ENCODE measurements at regions not wholly inside any gene's neighbourhood (a gene's known extent, or its start where the extent isn't known, plus 50 kb on each side); places are given as distances from the start of the nearest gene placed in this dataset.
"Not testable (repeated sequence)": the region's sequence is repeated elsewhere in the genome, so short reads cannot be mapped to it uniquely, and the experiment has no call there.

DNA sequence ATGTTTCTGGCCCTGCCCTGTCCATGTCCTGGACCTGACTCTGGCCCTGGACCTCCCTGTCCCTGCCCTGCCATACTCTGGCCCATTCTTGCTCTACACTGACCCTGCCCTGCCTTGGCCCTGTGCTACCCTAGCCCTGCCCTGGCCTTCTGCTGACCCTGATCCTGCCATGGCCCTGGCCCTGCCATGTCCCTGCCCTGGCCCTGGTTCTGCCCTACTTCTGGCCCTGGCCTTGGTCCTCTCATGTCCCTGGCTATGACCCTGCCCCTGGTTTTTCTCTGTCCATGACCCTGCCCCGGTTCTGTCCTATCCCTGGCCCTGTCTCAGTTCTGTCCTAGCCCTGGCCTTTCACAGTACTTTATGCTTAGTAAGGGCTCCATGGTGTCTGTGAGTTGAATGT lies 234.5 kb downstream of the GOLGA6L6 start:
- DNase-seq: not testable (repeated sequence)

DNA sequence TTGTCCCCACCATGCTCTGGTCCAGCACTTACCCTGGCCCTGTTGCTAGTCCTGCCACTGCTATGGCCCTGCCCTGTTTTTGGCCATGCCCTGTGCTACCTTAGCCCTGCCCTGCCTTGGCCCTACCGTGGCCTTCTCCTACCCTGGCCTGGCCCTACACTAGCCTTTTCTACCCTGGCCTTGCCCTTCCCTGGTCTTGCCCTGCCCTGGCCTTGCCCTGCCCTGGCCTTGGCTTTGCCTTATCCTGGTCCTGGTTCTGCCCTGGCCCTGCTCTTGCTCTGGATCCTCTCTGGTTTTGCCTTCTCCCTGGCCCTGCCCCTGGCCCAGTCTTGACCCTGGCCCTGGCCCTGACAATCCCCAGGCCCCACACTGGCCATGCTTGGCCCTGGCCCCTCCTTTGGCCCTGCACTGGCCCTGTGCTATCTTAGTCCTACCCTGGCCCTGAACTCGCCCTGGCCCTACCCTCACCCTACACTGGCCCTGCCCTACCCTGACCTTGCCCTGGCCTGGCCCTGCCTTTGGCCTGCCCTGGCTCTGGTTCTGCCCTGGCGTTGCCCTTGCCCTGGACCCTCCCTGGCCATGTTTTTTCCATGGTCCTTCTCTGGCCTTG lies 235.0 kb downstream of the GOLGA6L6 start:
- DNase-seq: not testable (repeated sequence)

DNA sequence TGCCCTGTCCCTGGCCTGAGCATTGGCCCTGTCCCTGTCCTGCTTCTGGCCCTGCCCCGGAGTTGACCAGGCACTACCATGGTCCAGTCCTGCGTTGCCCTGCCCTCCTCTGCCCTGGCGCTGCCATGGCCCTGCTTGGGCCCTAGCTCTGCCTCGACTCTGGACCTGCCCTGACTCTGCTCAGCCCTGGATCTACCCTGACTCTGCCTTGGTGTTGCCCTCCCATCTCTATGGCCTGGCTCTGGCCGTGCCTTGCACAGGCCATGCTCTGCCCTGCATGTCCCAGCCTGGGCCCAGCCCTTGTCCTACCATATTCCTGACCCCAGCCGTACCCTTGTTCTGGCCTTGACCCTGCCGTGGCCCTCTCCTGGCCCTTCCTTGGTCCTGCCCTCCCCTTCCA lies 235.7 kb downstream of the GOLGA6L6 start:
- not testable (repeated sequence) for DNase-seq

DNA sequence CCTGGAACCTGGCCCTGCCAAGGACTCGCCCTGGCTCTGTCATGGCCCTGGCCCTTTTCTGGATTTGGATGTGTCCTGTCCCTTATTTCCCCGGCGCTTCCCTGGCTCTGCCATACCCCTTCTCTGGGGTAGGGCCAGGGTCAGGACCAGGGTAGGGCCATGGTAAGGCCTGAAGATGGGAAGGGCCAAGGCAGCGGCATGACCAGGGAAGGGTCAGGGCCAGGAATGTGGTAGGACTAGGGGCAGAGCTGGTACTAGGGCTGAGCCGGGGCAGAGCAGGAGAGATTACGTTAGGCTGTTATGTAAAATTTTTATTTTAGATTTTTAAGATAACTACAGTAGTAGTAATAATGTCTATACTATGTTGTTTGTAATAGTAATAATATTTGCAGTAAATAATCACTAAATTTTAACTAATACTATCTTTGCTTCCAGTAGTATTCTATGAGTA lies 236.6 kb downstream of the GOLGA6L6 start:
- not testable (repeated sequence) for DNase-seq

DNA sequence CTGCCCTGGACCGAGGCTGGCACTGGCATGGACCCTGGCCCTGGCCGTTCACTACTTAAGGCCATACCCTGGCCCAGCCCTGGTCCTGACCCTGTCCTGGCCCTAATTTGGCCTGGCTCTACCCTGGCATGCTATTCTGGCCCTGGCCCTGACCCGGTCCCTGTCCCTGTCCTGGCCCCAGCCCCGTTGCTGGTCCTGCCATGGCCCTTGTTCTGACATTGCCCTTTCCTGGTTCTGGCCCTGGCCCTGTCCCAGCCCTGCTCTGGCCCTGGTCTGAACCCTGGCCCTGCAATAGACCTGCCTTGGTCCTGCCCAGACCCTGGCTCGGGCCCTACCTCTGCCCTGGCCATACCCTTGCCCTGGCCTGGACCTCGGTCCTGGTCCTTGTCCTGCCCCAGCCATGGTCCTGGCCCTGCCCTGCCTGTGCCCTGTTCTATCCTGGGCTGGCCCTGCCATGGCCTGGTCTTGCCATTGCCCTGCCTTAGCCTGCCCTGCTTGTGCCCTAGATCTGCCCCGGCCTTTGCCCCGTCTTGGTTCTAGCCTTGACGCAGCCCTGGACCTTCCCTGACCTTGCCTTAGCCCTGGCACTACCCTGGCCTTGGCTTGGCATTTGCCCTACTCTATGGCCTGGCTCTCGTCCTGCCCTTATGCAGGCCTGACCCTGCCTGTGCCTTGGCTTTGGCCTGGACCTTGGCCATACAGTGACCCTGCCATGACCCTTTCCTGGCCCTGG lies 237.2 kb downstream of the GOLGA6L6 start:
- DNase-seq: not testable (repeated sequence)

DNA sequence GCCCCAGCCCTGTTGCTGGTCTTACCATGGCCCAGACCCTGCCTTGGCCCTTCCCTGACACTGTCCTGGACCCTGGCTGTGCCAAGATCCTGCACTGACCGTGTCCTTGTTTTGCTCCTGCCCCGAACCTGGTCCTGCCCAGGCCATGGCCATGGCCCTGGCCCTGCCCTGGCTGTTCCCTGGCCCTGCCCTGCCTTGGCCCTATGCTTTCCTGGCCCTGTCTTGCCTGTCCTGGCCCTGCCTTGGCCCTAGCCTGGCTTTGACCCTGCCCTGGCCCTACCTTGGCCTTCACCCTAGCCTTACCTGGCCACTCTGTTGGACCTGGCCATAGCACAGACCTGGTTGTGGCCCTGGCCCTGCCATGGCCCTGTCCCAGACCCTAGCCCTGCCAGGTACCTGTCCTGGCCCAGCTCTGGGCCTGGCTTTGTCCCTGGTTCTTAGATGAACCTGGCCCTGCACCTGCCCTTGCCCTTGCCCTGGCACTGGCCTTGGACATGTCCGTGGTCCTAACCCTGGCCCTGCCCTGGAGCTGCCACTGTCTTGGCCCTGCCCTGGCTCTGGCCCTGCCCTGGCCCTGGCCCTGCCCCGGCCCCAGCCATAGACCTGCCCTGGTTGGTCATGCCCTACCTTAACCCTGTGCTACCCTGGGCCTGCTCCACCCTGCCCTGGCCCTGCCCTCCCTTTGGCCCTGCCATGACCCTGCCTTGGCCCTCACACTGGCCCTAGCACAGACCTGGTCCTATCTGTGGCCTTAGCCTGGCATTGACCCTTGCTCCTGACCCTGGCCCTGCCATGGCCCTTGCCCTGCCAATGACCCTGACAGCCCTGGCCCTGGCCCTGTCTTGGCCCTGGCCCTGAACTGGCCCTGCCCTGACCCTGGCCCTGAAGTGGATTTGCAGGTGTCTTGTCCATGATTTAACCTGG lies 238.1 kb downstream of the GOLGA6L6 start:
- DNase-seq: not testable (repeated sequence)

DNA sequence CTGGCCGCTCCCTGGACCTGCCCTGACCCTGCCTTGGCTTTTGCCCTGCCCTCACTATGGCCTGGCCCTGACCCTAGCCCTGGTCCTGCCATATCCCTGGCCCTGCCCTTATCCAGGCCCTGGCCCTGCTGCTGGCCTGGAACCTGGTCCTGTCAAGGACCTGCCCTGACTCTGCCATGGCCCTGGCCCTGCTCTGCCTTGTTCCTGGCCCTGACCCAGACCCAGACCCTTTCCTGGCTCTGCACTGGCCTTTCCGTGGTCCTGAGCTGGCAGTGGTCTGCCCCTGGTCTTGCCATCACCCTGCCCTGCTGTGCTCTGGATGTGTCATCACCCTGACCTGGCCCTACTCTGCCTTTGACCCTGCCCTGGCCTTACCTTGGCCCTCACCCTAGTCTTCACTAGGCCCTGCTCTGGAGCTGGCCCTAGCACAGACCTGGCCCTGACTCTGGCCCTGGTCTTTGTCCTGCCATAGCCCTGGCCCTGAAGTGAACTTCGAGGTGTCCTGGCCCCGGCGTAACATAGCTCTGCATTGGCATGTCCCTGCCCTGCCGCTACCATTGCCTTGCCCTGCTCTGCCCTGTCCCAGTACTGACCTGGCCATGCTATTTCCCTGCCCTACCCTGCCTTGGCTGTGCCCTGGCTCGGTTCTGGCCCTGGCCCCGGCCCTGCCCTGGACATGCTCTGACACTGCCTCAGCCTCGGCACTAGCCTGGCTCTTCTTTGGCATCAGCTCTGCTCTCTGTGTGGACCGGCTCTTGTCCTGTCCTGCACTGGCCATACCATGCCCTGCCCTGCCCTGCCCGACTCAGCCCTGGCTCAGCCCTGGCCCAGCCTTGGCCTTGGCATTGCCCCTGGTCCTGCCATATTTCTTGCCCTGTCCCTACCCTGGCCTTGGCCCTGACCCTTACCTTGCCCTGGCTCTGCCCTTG lies 239.2 kb downstream of the GOLGA6L6 start:
- not testable (repeated sequence) for DNase-seq

DNA sequence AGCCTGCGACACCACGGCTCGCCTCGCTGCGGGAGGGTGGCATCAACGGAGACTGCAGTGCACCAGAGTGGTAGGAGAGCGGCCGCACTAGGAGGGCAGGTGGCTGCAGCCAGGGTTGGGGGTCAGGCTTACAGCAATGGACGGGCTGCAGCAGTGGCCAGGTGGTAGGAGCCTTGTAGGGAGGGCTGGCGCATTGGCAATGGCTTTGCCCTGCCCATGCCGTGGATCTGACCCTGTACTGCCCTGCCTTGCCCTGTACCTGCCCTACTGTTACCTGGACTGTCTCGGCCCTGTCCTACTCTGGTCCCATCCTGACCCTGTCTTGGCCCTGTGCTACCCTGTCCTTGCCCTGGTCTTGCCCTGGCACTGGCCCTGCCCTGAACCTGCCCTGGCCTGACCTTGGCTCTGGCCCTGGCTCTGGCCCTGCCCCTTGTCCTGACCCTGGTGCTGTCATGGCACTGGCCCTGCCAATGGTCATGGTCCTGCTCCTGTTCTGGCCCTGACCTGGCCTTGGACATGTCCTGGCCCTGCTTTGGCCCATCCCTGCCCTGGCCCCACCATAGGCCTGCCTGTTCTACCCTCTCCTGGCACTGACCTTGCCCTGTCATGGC lies 240.0 kb downstream of the GOLGA6L6 start:
- not testable (repeated sequence) for DNase-seq

DNA sequence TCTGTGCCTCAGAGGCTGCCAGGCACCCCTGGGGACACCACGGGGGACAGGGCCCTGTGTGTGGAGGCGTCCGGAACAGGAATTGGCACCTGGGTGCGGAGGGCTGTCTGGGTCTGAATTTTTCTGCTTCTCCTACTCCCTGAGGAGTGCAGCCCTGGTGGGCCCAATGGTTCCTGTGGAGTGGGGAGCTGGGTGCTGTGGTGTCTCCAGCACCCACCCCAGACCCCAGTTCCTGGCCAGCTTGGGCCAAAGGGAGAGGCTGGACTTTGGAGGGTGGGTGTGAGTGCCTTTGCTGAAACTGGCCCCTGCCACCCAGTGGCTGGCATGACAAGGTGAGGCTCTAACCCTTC lies 240.6 kb downstream of the GOLGA6L6 start:
- not testable (repeated sequence) for DNase-seq

DNA sequence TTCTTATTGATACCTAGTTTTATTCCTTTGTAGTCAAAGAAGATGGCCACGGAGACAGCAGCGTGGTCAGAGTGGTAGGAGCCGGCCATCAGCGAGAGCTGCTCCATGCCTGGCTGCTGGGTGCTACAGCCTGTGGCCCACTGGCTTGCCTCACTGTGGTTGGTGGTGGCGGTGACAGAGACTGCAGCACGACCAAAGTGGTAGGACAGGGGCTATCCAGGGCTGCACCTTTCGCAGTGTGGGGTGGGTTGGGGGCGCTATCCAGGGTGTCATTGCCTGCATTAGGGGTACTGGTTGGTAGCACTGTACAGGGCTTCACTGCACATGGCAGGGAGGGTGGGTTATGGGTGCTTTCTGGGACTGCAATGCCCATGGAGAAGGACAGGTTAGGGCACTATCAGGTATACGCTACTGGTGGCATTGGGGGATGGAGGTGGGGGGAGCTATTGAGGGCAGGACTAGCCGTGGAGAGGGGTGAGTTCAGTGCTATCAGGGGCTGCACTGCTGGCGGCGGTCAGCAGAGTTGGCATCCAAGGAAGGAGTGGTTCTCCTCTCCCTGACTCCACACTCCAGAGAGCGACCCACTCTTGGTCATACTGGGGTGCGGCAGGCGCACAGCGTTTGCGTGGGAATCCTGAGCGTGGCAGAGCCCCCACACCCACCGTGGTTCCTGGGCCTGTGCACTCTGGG lies 241.1 kb downstream of the GOLGA6L6 start:
- DNase-seq: not testable (repeated sequence)

DNA sequence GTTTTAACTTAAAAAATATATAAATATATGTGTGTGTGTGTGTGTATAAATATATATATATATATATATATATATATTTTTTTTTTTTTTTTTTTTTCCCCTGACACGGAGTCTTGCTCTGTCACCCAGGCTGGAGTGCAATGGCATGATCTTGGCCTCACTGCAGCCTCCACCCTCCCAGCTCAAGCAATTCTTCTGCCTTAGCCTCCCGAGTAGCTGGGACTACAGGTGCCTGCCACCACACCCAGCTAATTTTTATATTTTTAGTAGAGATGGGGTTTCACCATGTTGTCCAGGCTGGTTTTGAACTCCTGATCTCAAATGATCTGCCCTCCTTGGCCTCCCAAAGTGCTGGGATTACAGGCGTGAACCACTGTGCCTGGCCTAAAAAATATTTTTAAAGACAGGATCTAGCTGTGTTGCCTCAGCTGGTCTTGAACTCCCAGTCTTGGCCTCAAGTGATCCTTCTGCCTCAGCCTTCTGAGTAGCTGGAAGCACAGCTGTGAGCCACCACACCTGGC lies 243.9 kb downstream of the GOLGA6L6 start:
- DNase-seq: not testable (repeated sequence)

DNA sequence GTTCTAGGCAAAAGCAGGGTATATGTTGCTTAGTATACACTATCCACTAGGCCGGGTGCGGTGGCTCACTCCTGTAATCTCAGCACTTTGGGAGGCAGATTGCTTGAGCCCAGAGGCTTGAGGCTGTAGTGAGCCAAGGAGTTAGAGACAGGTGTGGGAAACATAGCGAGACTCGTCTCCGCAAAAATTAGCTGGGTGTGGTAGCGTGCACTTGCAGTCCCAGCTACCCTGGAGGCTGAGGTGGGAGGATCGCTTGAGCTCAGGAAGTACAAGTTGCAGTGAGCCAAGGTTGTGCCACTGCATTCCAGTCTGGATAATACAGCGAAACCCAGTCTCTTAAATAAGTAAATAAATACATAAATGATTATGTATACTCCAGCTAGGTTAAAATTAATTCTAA lies 245.3 kb downstream of the GOLGA6L6 start:
- not testable (repeated sequence) for DNase-seq

DNA sequence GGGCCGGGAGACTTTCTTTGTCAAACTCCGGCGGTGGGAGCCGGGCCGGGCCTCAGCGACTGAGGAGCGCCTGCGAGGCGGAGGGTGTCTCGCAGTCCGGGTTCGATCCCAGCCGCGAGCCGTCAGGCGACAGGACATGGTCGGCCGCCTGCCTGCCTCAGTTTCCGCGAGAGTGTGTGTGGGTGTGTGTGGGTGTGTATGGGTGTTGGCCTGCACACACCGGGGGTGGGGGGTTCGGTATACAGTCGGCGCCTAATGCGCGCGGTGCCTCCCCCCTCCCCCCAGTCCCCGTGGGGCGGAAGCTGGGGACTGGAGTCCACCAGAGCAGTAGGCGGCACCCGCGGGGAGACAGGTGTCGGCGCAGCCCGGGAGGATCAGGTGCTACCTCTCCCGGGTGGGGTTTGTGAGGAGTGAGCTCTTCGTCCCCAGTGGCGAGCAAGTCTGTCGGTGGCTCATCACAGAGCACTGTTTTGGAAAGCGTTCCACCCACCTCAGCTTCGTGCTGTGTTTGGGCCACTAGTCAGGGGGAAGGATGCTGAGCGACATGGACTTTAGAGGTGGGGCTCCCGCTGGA lies 246.3 kb downstream of the GOLGA6L6 start:
- DNase-seq: no peak

DNA sequence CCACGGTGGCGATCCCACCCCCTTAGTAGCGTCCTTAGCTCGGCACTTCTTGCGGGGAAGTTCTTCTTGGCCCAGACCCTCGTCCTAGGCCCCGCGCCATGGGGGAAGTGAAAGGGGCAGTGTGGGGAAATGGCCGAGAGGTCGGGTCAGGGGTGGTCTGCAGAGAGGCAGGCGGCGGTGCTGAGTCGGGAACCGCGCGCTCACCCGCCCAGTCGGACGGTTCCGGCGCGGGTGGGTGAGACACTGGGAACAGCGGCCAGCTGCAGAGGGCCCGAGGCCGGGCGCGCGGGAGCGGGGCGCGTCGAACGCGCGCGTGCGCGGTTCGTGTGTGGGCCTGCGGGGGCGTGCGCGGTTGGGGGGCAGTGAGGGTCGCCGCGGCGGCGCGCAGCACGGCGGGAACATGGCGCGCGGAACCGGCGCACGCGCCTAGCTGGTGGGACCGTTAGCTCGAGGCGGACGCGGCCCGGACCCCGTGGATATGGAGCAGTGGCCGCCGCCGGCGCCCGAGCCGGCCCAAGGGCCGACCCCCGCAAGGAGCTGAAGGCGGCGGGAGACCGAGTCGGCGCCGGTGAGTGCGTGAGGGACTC lies 246.9 kb downstream of the GOLGA6L6 start:
- no peak for DNase-seq

DNA sequence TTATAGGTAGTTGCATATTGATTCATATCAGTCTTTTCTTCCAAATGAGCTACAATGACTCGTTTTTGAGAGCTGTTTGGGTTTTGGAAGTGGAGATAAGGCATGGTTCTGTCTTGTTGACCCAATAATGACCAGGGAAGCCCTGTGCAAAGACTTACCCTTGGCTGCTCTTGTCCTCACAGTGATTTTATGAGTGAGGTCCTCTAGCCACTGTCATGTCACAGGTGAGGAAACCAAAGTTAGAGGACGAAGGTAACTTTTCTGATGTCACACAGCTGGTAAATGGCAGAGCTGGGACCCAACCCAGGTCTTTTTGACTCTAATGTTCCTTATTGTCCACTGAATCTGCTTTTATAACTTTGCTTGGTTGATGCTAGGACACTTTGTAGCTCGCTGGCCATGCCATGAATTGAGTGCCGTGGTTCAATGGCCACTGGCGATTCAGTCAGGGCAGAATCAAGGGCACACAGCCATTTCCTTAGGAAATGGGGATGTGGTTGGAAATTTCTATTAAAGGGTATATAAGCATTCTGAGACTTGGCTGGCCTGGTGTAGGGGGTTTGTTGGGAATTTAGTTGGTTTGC lies 249.1 kb downstream of the GOLGA6L6 start:
- not testable (repeated sequence) for DNase-seq

DNA sequence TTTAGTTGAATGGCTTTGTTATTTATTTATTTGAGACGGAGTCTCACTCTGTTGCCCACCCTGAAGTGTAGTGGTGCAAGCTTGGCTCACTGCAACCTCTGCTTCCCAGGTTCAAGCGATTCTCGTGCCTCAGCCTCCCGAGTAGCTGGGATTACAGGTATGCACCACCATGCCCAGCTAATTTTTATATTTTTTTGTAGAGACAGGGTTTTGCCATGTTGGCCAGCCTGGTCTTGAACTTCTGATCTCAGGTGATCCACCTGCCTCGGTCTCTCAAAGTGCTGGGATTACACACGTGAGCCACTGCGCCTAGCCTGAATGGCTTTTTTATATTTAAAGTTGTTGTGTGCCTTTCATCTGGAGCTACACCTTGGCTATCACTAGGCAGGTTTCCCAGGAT lies 250.0 kb downstream of the GOLGA6L6 start:
- DNase-seq: not testable (repeated sequence)

DNA sequence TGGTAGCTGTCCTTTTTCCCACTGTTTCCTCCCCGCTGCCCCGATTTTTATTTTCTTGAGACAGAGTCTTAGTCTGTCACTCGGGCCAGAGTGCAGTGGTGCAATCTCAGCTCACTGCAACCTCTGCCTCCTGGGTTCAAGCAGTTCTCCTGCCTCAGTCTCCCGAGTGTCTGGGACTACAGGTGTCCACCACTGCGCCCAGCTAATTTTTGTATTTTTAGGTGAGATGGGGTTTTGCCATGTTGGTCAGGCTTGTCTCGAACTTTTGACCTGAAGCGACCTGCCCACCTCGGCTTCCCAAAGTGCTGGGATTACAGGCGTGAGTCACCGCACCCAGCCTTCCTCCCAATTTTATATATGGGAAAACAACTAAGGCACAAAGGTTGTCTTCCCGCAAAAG lies 251.0 kb downstream of the GOLGA6L6 start:
- DNase-seq: not testable (repeated sequence)

DNA sequence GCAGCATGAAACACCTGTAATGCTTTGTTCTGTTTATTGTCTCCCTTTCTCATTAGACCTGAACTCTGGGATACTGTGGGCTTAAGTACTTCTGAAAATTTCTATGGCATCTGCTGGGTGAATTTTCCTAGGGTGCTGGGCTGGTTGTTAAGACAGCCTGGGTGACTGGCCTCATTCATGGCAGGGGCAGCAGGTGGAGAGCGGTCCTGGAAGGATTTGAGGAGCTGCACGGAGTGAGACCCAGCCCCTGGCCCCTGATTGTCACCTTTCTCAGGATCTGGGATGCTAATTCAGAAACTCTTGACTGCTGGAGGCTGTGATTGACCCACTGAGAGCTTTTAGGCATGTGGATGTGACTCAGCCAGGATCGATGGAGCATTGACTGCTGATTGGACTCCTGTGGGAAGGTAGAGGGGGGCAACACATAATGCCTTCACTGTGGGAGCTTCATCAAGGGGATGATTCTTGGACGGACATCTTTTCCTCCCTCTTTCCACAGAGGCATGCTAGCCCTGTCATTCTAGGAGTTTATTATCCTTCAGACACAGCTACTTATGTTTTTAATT lies 252.0 kb downstream of the GOLGA6L6 start:
- not testable (repeated sequence) for DNase-seq

Measured in muscle of back (tissue), 3 donors.